Stomach (tissue), 8 donors: ENCODE measurements at regions not wholly inside any gene's neighbourhood (a gene's known extent, or its start where the extent isn't known, plus 50 kb on each side); places are given as distances from the start of the nearest gene placed in this dataset.

Source experiments
- DNase-seq, 2 donors: peaks; one replicate each; pipeline versions ENCODE4 v3.0.0 to v3.0.0-alpha.2; 2013 to 2019
- H3K27ac ChIP-seq, 5 donors: fragments of 200-600 bp in 4 of 5; sonication (generic) in 4 of 5; one replicate each; pipeline ENCODE4 v1.5.1; 2013 to 2019; ENCODE audit warnings: mild to moderate bottlenecking in 1 of 5, moderate library complexity in 1 of 5
- H3K27me3 ChIP-seq, 3 donors: fragments of 200-600 bp; sonication (generic); one replicate each; pipeline ENCODE4 v1.5.1; 2017 to 2019; ENCODE audit warnings: mixed run types in 1 of 3
- H3K36me3 ChIP-seq, 4 donors: fragments of 200-600 bp; sonication (generic); 1 replicate in 3 of 4; 2 replicates in 1 of 4; pipeline ENCODE4 v1.5.1; 2016 to 2019
- H3K4me1 ChIP-seq, 4 donors: fragments of 200-600 bp; sonication (generic); one replicate each; pipeline ENCODE4 v1.5.1; 2016 to 2019
- H3K4me3 ChIP-seq, 4 donors: fragments of 200-600 bp; sonication (generic) in 3 of 4; one replicate each; pipeline ENCODE4 v1.5.1; 2016 to 2019; ENCODE audit warnings: mild to moderate bottlenecking in 1 of 4
- H3K9me3 ChIP-seq, 4 donors: fragments of 200-600 bp; sonication (generic); one replicate each; pipeline ENCODE4 v1.5.1; 2016 to 2019
- CTCF ChIP-seq, 7 experiments: fragments of 450-650 bp in 4 of 7; fragments of 200-600 bp in 3 of 7; sonication (generic) in 3 of 7; IDR thresholded peaks; one replicate each; pipeline ENCODE4 v1.5.1; 2016 to 2019; ENCODE audit warnings: antibody characterized with exemption in 7 of 7, control low read depth in 2 of 7, mild to moderate bottlenecking in 1 of 7
- EP300 ChIP-seq: sonication (generic); formaldehyde crosslinking; IDR thresholded peaks from one replicate; pipeline ENCODE4 v1.6.1; 2017; ENCODE audit warnings: antibody characterized with exemption
- POLR2A ChIP-seq, 4 donors: fragments of 450-650 bp; IDR thresholded peaks; one replicate each; pipeline ENCODE4 v1.6.1; 2016; ENCODE audit warnings: antibody characterized with exemption in 4 of 4, control low read depth in 2 of 4, mild to moderate bottlenecking in 1 of 4, moderate library complexity in 1 of 4
- POLR2AphosphoS5 ChIP-seq, 3 donors: sonication (generic); formaldehyde crosslinking; IDR thresholded peaks; one replicate each; pipeline ENCODE4 v1.6.1; 2016; ENCODE audit warnings: antibody characterized with exemption in 3 of 3
- whole genome bisulfite sequencing, 5 donors: extraction: QIAGEN DNeasy Blood & Tissue Kit in 3 of 5; methylation state at CpG; one replicate each; pipeline versions ENCODE4 v1.1.5 to v1.1.7; 2013 to 2018; 5-methylcytosine and 5-hydroxymethylcytosine counted together
- intact Hi-C: fragments of 100-400 bp; cut with DNase I; formaldehyde crosslinking; loops from one replicate; pipeline ENCODE4 v1.15.1; 2023; ENCODE audit warnings: low total_unique reads
- donor health status: healthy with polysubstance abuse.
- donor health status: Bipolar disorder and iron deficiency.
- donor health status: healthy.

- Histone ChIP-seq H3K27me3 (no peaks in the 10 kb centered on the region), H3K36me3 (no peaks in the 10 kb centered on the region), H3K9me3 (peaks cover 0 to 3% (median 0%) of the 10 kb centered on the region in 4 donors), H3K4me3 (no peak overlapping the region), H3K4me1 (no peaks in the 10 kb centered on the region), H3K27ac (no peak overlapping the region)
- 57 to 78% (median 70%) methylated on average over 2 of the region's 2 CpGs for WGBS, 5 donors
- intact Hi-C loops, result no loop called here
- TF ChIP-seq POLR2A (IDR thresholded peaks at IDR 0.05) (no peak), POLR2AphosphoS5 (IDR thresholded peaks at IDR 0.05) (no peak), CTCF (IDR thresholded peaks at IDR 0.05) (no peak), EP300 (no peak)
- no peak for DNase-seq
Measured at GRCh38 chr5:167512111-167512510, 779.3 kb upstream of the WWC1 start.

- no peak overlapping the region for H3K4me3 ChIP-seq
- no peaks in the 10 kb centered on the region for H3K27me3 ChIP-seq
- no peak overlapping the region for H3K27ac ChIP-seq
- TF ChIP-seq POLR2AphosphoS5 (IDR thresholded peaks at IDR 0.05), result no peak
- no peak for TF ChIP-seq POLR2A (IDR thresholded peaks at IDR 0.05)
- no peak for TF ChIP-seq CTCF (IDR thresholded peaks at IDR 0.05)
- no peak for TF ChIP-seq EP300
- H3K36me3 ChIP-seq, result no peaks in the 10 kb centered on the region
- peaks cover 0 to 3% (median 0%) of the 10 kb centered on the region in 4 donors for H3K9me3 ChIP-seq
- intact Hi-C loops, result no loop called here
- 62 to 72% (median 70%) methylated on average over 7 of the region's 7 CpGs for WGBS, 5 donors
- peak in 1 of 2 donors; percentile 14 for DNase-seq
- H3K4me1 ChIP-seq, result no peaks in the 10 kb centered on the region
Measured at GRCh38 chr5:167513381-167513780, 778.1 kb upstream of the WWC1 start.

- H3K27ac ChIP-seq, result no peak overlapping the region
- intact Hi-C loops, result no loop called here
- no peaks in the 10 kb centered on the region for H3K27me3 ChIP-seq
- no peaks in the 10 kb centered on the region for H3K36me3 ChIP-seq
- DNase-seq, result no peak
- peaks cover 0 to 3% (median 0%) of the 10 kb centered on the region in 4 donors for H3K9me3 ChIP-seq
- no peak overlapping the region for H3K4me3 ChIP-seq
- WGBS, 5 donors, result 69 to 84% (median 83%) methylated on average over 2 of the region's 2 CpGs
- H3K4me1 ChIP-seq, result no peaks in the 10 kb centered on the region
- TF ChIP-seq EP300, result no peak
- no peak for TF ChIP-seq POLR2A (IDR thresholded peaks at IDR 0.05)
- no peak for TF ChIP-seq CTCF (IDR thresholded peaks at IDR 0.05)
- TF ChIP-seq POLR2AphosphoS5 (IDR thresholded peaks at IDR 0.05), result no peak
Measured at GRCh38 chr5:167514461-167514860, 777.0 kb upstream of the WWC1 start.

GRCh38 chr5:167525004-167525403 lies 766.4 kb upstream of the WWC1 start:
- DNase-seq, result peak in 1 of 2 donors; percentile 11
- H3K4me1 ChIP-seq, result no peaks in the 10 kb centered on the region
- no peak overlapping the region for H3K27ac ChIP-seq
- H3K36me3 ChIP-seq, result no peaks in the 10 kb centered on the region
- peaks cover 0 to 8% (median 0%) of the 10 kb centered on the region in 4 donors for H3K9me3 ChIP-seq
- TF ChIP-seq POLR2AphosphoS5 (IDR thresholded peaks at IDR 0.05) (no peak), CTCF (IDR thresholded peaks at IDR 0.05) (no peak), EP300 (no peak), POLR2A (IDR thresholded peaks at IDR 0.05) (no peak)
- H3K27me3 ChIP-seq, result no peaks in the 10 kb centered on the region
- intact Hi-C loops, result no loop called here
- 64 to 69% (median 67%) methylated on average over 3 of the region's 3 CpGs for WGBS, 5 donors
- no peak overlapping the region for H3K4me3 ChIP-seq
